K562 (cell line): ENCODE measurements at regions not wholly inside any gene's neighbourhood (a gene's known extent, or its start where the extent isn't known, plus 50 kb on each side); places are given as distances from the start of the nearest gene placed in this dataset.

ENCODE experiments used
- BHLHE40 ChIP-seq: IDR thresholded peaks from 2 replicates; pipeline ENCODE4 v1.6.1; 2011; ENCODE audit warnings: low read length, improper control_type of control experiment
- CC2D1A ChIP-seq: fragments of 450-650 bp; IDR thresholded peaks from 2 replicates; pipeline ENCODE4 v1.6.1; 2017; ENCODE audit warnings: mild to moderate bottlenecking
- CTCF ChIP-seq, 3 experiments: IDR thresholded peaks in 2 of 3; conservative IDR thresholded peaks in 1 of 3; 2 replicates each; pipeline ENCODE4 v1.5.1; 2011 to 2012; ENCODE audit warnings: low read length in 3 of 3, mild to moderate bottlenecking in 3 of 3, control low read depth in 2 of 3, improper control_type of control experiment in 1 of 3, inconsistent platforms in 1 of 3, low read depth in 1 of 3, mixed read lengths in 1 of 3, moderate library complexity in 1 of 3; ENCODE audit not compliant: insufficient read depth in 2 of 3
- HDAC8 ChIP-seq: fragments of 450-650 bp; IDR thresholded peaks from 2 replicates; pipeline ENCODE4 v1.6.1; 2016; ENCODE audit warnings: mild to moderate bottlenecking, missing genetic modification characterization, moderate library complexity, missing compliant biosample characterization
- MED1 ChIP-seq: sonication (generic); formaldehyde crosslinking; IDR thresholded peaks from 2 replicates; pipeline ENCODE4 v1.8.1; 2023; ENCODE audit warnings: missing genetic modification reagents, borderline replicate concordance
- RAD21 ChIP-seq, 2 experiments: fragments of 250-450 bp in 1 of 2; fragments of 450-650 bp in 1 of 2; sonication (Bioruptor Pico) in 1 of 2; formaldehyde crosslinking in 1 of 2; IDR thresholded peaks in 1 of 2; conservative IDR thresholded peaks in 1 of 2; 2 replicates each; pipeline versions ENCODE4 v1.4.0 to v1.8.0; 2020 to 2022; ENCODE audit warnings: mild to moderate bottlenecking in 2 of 2, moderate library complexity in 1 of 2
- SPI1 ChIP-seq: IDR thresholded peaks from 2 replicates; pipeline ENCODE4 v1.6.1; 2011; ENCODE audit warnings: low read depth, low read length, control low read depth, borderline replicate concordance
- STAG1 ChIP-seq: sonication (generic); formaldehyde crosslinking; IDR thresholded peaks from 2 replicates; pipeline ENCODE4 v1.5.0; 2020; ENCODE audit warnings: missing genetic modification reagents, borderline replicate concordance
- VEZF1 ChIP-seq: fragments of 200-800 bp; sonication (Bioruptor generic); IDR thresholded peaks from 2 replicates; pipeline ENCODE4 v1.6.1; 2017; ENCODE audit warnings: missing genetic modification characterization, missing compliant biosample characterization
- ZNF449 ChIP-seq: fragments of 250-450 bp; sonication (Bioruptor Pico); IDR thresholded peaks from 2 replicates; pipeline ENCODE4 v1.8.0; 2022; ENCODE audit warnings: moderate library complexity, mild to moderate bottlenecking, inconsistent platforms
- ZNF740 ChIP-seq, 3 experiments: fragments of 200-800 bp in 1 of 3; sonication (Bioruptor generic) in 1 of 3; sonication (generic) in 1 of 3; formaldehyde crosslinking in 1 of 3; IDR thresholded peaks; 2 replicates each; pipeline versions ENCODE4 v1.6.1 to v1.8.0; 2016 to 2022; ENCODE audit warnings: mild to moderate bottlenecking in 2 of 3, missing compliant biosample characterization in 2 of 3, missing genetic modification characterization in 2 of 3, missing genetic modification reagents in 1 of 3

GRCh38 chr10:30783939-30784501 lies 154.5 kb upstream of the LYZL2 start (continued):
- TF ChIP-seq VEZF1: peak; percentile 31; the same call in 1 of the 2 replicates
- no peak for TF ChIP-seq MED1 (CRISPR knock-in tag)
- TF ChIP-seq CTCF (IDR thresholded peaks at IDR 0.05 in 2 of 3, conservative IDR thresholded peaks at IDR 0.05 in 1 of 3; ENCODE audit: insufficient read depth in 2 of 3, low read depth in 1 of 3, low read length in 3 of 3): peak; percentile 79 to 85 (median 82)
- TF ChIP-seq RAD21 (CRISPR knock-in tag; conservative IDR thresholded peaks at IDR 0.05 in 1 of 2, IDR thresholded peaks at IDR 0.05 in 1 of 2): peak; percentile 77 to 85
- 0 out of 2 replicates have a peak, but pooled peaks have one; percentile 6 for TF ChIP-seq BHLHE40
- TF ChIP-seq STAG1 (CRISPR knock-in tag): peak; percentile 39; the same call in 1 of the 2 replicates
- TF ChIP-seq HDAC8: no peak
- TF ChIP-seq SPI1: 0 out of 2 replicates have a peak, but pooled peaks have one; percentile 24
- TF ChIP-seq ZNF449: no peak
- TF ChIP-seq CC2D1A: peak; percentile 62; the same call in 1 of the 2 replicates
- no peak for TF ChIP-seq ZNF740 (CRISPR knock-in tag; IDR thresholded peaks at IDR 0.05)
- TF ChIP-seq ZNF740 (tag; IDR thresholded peaks at IDR 0.05): 0 out of 4 replicates have a peak, but pooled peaks of 1 of the 2 experiments have one; percentile 20
